ENCODE measurements at regions not wholly inside any gene's neighbourhood (a gene's known extent, or its start where the extent isn't known, plus 50 kb on each side); places are given as distances from the start of the nearest gene placed in this dataset.

GRCh38 chr1:95323123-95323522, 89.1 kb downstream of the RWDD3 start:
- no peak for DNase-seq (ENCODE audit: low read depth in 1 of 2, low spot score in 2 of 2)
- H2BK120ac ChIP-seq (replicated peaks; ENCODE audit: low read depth, low read length) = no peak overlapping the region
- H3K27ac ChIP-seq (ENCODE audit: low read depth, low read length) = no peak overlapping the region
- no peak overlapping the region for H2BK20ac ChIP-seq (ENCODE audit: low read length)
- 0 out of 7 replicates have a peak, but pooled peaks cover 0 to 3% (median 0%) of the 10 kb centered on the region in 4 experiments for H3K4me1 ChIP-seq (replicated peaks in 1 of 4; ENCODE audit: control insufficient read depth in 3 of 4, insufficient read depth in 4 of 4, low read length in 3 of 4)
- TF ChIP-seq HDAC6 (IDR thresholded peaks at IDR 0.05; ENCODE audit: low read depth, low read length) = no peak
- peak; percentile 85 for TF ChIP-seq JUND (IDR thresholded peaks at IDR 0.05; ENCODE audit: low read length)
- no peak overlapping the region for H2AFZ ChIP-seq (ENCODE audit: low read length)
- no peak overlapping the region for H2BK5ac ChIP-seq (ENCODE audit: low read depth, low read length)
- H3K27me3 ChIP-seq (replicated peaks in 1 of 4; ENCODE audit: control insufficient read depth in 3 of 4, extremely low read depth in 1 of 4, insufficient read depth in 3 of 4, low read length in 3 of 4) = no peaks in the 10 kb centered on the region
- no peak overlapping the region for H4K91ac ChIP-seq (replicated peaks; ENCODE audit: insufficient read length, low read length)
- peak overlapping the region in 1 of 4 experiments; percentile 34; a peak in 1 of 7 replicates for H3K9ac ChIP-seq (replicated peaks in 1 of 4; ENCODE audit: extremely low read depth in 1 of 4, low read depth in 3 of 4, low read length in 3 of 4)
- 88% methylated on average over 1 of the region's 1 CpG; no CpG with 5 or more reads in 1 of the 2 experiments for WGBS, 2 experiments (ENCODE audit: extremely low coverage in 1 of 2, insufficient coverage in 1 of 2, insufficient read length in 1 of 2, insufficient replicate concordance in 2 of 2, low coverage in 1 of 2, low lambda C conversion rate in 2 of 2, missing lambda C conversion rate in 1 of 2)
- no peak overlapping the region for H2BK15ac ChIP-seq (ENCODE audit: low read length)
- no peak overlapping the region for H2BK12ac ChIP-seq (ENCODE audit: low read depth, low read length)
- no peak overlapping the region for H3K14ac ChIP-seq (ENCODE audit: insufficient read length)
- H3K18ac ChIP-seq (ENCODE audit: extremely low read depth, low read length) = no peak overlapping the region
- no peak overlapping the region for H4K8ac ChIP-seq (ENCODE audit: extremely low read depth, insufficient read depth, low read length)
- H3K79me1 ChIP-seq (ENCODE audit: low read depth, low read length) = no peaks in the 10 kb centered on the region
- no peaks in the 10 kb centered on the region for H3K79me2 ChIP-seq (ENCODE audit: control insufficient read depth in 1 of 2, insufficient read depth in 2 of 2, low read length in 2 of 2)
- H3K4ac ChIP-seq (replicated peaks; ENCODE audit: insufficient read length, low read depth, low read length) = no peak overlapping the region
- peaks cover 0 to 3% of the 10 kb centered on the region in 2 experiments; a peak in 1 of 4 replicates for H3K9me3 ChIP-seq (ENCODE audit: insufficient read depth in 2 of 2, low read depth in 1 of 2, low read length in 1 of 2)
- no peak overlapping the region for H2AK5ac ChIP-seq (ENCODE audit: low read depth, low read length)
- H3K36me3 ChIP-seq (ENCODE audit: control insufficient read depth in 2 of 4, insufficient read depth in 4 of 4, low read length in 3 of 4) = no peaks in the 10 kb centered on the region
- no peak overlapping the region for H3K56ac ChIP-seq (replicated peaks; ENCODE audit: insufficient read length, low read depth, low read length)
- no peak overlapping the region for H3K23ac ChIP-seq (ENCODE audit: insufficient read length)
- H4K20me1 ChIP-seq (replicated peaks in 1 of 2; ENCODE audit: control insufficient read depth in 1 of 2, insufficient read depth in 2 of 2, low read length in 2 of 2) = no peaks in the 10 kb centered on the region
- no peak overlapping the region for H4K5ac ChIP-seq (ENCODE audit: insufficient read length, low read depth, low read length)
- POLR2A ChIA-PET (ENCODE audit: partially characterized antibody) = no interaction called here
- H3K23me2 ChIP-seq (ENCODE audit: low read depth, low read length) = no peaks in the 10 kb centered on the region
- H3K4me3 ChIP-seq (ENCODE audit: extremely low read depth in 1 of 4, insufficient read depth in 2 of 4, low read depth in 3 of 4, low read length in 4 of 4) = no peak overlapping the region
- CTCF ChIA-PET (ENCODE audit: partially characterized antibody) = interaction anchor here (0.6 to 1.0 kb wide), 2 partner anchors 13 to 115 kb away, joined by 4 read pairs; no protein-coding TSS in a partner anchor
- H3K4me2 ChIP-seq (ENCODE audit: insufficient read depth in 1 of 2, low read depth in 2 of 2, low read length in 2 of 2) = no peak overlapping the region
- FAIRE-seq = no peak

Measured in H1 (cell line).